ENCODE measurements at regions not wholly inside any gene's neighbourhood (a gene's known extent, or its start where the extent isn't known, plus 50 kb on each side); places are given as distances from the start of the nearest gene placed in this dataset.
"Not testable (repeated sequence)": the region's sequence is repeated elsewhere in the genome, so short reads cannot be mapped to it uniquely, and the experiment has no call there.

GRCh38 chr6:135604035-135604860 is 106.7 kb upstream of the AHI1 start:
- no peak for TF ChIP-seq CTCF (IDR thresholded peaks at IDR 0.05; ENCODE audit: insufficient read depth, low read depth, low read length, missing control alignments)
- no peak overlapping the region for H3K4me3 ChIP-seq (ENCODE audit: low read depth, low read length)
- no peak for DNase-seq (ENCODE audit: low read depth)

- no peak for TF ChIP-seq CTCF (IDR thresholded peaks at IDR 0.05; ENCODE audit: insufficient read depth, low read depth, low read length, missing control alignments)
- no peak for DNase-seq (ENCODE audit: low read depth)
- no peak overlapping the region for H3K4me3 ChIP-seq (ENCODE audit: low read depth, low read length)
Measured at GRCh38 chr6:135605278-135605790, 107.8 kb upstream of the AHI1 start.

DNA sequence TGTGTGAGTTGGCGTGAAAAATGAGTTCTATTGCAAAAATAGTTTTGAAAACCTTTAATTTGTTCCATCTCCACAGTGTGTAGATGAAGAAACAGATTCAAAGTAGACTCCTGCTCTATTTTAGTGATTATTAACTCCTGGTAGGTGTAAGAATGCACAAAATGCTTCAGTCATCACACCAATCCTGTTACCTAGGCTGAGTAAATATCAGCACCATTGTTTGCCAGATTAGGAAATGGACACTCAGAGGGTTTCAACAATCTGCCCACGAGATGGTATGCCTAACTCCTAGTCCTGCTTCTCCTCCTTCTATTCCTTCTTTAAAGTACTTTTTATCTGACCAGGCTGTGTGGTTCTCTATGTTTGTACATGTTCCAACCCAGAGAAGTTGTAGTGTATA is 108.9 kb upstream of the AHI1 start:
- TF ChIP-seq CTCF (IDR thresholded peaks at IDR 0.05; ENCODE audit: insufficient read depth, low read depth, low read length, missing control alignments) = no peak
- DNase-seq (ENCODE audit: low read depth) = no peak
- H3K4me3 ChIP-seq (ENCODE audit: low read depth, low read length) = no peak overlapping the region

GRCh38 chr6:135608031-135608430 is 110.5 kb upstream of the AHI1 start:
- no peak overlapping the region for H3K4me3 ChIP-seq (ENCODE audit: low read depth, low read length)
- no peak for DNase-seq (ENCODE audit: low read depth)
- TF ChIP-seq CTCF (IDR thresholded peaks at IDR 0.05; ENCODE audit: insufficient read depth, low read depth, low read length, missing control alignments) = no peak

GRCh38 chr6:135610192-135610591 is 112.7 kb upstream of the AHI1 start:
- not testable (repeated sequence) for H3K4me3 ChIP-seq (ENCODE audit: low read depth, low read length); DNase-seq (ENCODE audit: low read depth)

GRCh38 chr6:135616655-135617054 is 119.1 kb upstream of the AHI1 start:
- DNase-seq (ENCODE audit: low read depth) = no peak
- no peak overlapping the region for H3K4me3 ChIP-seq (ENCODE audit: low read depth, low read length)
- TF ChIP-seq CTCF (IDR thresholded peaks at IDR 0.05; ENCODE audit: insufficient read depth, low read depth, low read length, missing control alignments) = no peak

DNA sequence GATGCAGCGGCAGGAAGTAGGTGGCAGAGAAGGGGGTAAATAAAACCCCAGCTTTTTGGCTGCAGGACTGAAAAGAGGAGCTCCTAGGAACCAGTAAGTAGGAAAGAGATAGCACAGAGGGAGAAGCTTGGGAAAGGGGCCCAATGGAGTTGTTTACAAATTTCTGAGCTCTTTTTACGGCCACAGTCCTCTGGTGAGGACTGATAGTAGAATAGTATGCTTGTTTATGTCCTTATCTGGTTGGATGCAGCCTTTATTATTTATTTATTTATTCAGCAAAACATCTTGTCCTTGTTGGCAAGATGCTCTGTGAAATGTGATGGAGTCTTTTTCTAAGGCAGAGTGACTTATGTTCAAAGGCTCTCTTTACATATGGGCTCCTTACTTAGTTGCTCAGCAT is 119.7 kb upstream of the AHI1 start:
- H3K4me3 ChIP-seq (ENCODE audit: low read depth, low read length) = no peak overlapping the region
- no peak for TF ChIP-seq CTCF (IDR thresholded peaks at IDR 0.05; ENCODE audit: insufficient read depth, low read depth, low read length, missing control alignments)
- DNase-seq (ENCODE audit: low read depth) = no peak
